SK-N-SH (cell line): ENCODE measurements at regions not wholly inside any gene's neighbourhood (a gene's known extent, or its start where the extent isn't known, plus 50 kb on each side); places are given as distances from the start of the nearest gene placed in this dataset.

Source experiments
- CHD2 ChIP-seq: fragments of 150-350 bp; IDR thresholded peaks from 2 replicates; pipeline ENCODE4 v1.6.1; 2018; ENCODE audit warnings: low read length; ENCODE audit not compliant: partially characterized antibody
- EP300 ChIP-seq, 2 experiments: IDR thresholded peaks; 2 replicates each; pipeline versions ENCODE4 v1.4.0 to v1.6.1; 2012; ENCODE audit warnings: borderline replicate concordance in 1 of 2, low read depth in 1 of 2, low read length in 1 of 2
- GABPA ChIP-seq: IDR thresholded peaks from 2 replicates; pipeline ENCODE4 v1.4.0; 2012; ENCODE audit warnings: low read depth, mild to moderate bottlenecking
- MAX ChIP-seq: IDR thresholded peaks from 2 replicates; pipeline ENCODE4 v1.4.0; 2012; ENCODE audit warnings: low read depth
- MXI1 ChIP-seq: IDR thresholded peaks from 2 replicates; pipeline ENCODE4 v1.6.1; 2012; ENCODE audit warnings: mild to moderate bottlenecking, low read depth, low read length, improper control_type of control experiment
- NRF1 ChIP-seq: IDR thresholded peaks from 2 replicates; pipeline ENCODE4 v1.6.1; 2012; ENCODE audit warnings: low read depth, mild to moderate bottlenecking, low read length
- RAD21 ChIP-seq: IDR thresholded peaks from 2 replicates; pipeline ENCODE4 v1.6.1; 2012; ENCODE audit warnings: mild to moderate bottlenecking, low read length
- RCOR1 ChIP-seq: fragments of 150-350 bp; IDR thresholded peaks from 2 replicates; pipeline ENCODE4 v1.6.1; 2017; ENCODE audit warnings: antibody characterized with exemption, low read length
- SMC3 ChIP-seq: IDR thresholded peaks from 2 replicates; pipeline ENCODE4 v1.6.1; 2012; ENCODE audit warnings: low read depth, low read length, improper control_type of control experiment
- TAF1 ChIP-seq: IDR thresholded peaks from 2 replicates; pipeline ENCODE4 v1.6.1; 2012; ENCODE audit warnings: low read depth, mild to moderate bottlenecking, low read length, moderate library complexity, borderline replicate concordance
- USF2 ChIP-seq: fragments of 150-350 bp; IDR thresholded peaks from 2 replicates; pipeline ENCODE4 v1.6.1; 2017; ENCODE audit warnings: antibody characterized with exemption, low read length, low read depth, borderline replicate concordance
- TF ChIP-seq, protein P1 (sequence below): fragments of 200-600 bp; sonication (generic); IDR thresholded peaks from 2 replicates; pipeline ENCODE4 v1.6.1; 2017; ENCODE audit warnings: antibody characterized with exemption, mild to moderate bottlenecking, moderate library complexity

DNA sequence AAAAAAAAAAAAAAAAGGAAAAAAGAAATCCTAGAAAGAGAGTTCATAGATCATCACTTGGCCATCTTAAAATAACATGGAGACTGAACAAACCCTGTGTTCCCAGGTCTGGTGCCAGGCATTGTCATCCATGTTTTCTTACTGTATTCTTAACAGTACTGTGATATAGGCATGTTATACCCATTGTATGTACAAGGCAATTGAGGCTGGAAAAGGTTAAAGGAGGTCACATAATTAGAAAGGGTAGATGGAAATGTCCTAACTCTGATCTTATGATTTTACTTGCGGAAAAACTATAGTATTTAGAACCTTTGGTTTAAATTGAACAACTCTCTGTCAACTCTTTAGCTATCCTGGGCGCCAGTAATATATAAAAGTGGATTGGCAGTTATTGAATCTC is 478.2 kb upstream of the RGS6 start:
- no peak for TF ChIP-seq MXI1
- TF ChIP-seq NRF1: no peak
- TF ChIP-seq EP300 (IDR thresholded peaks at IDR 0.05; ENCODE audit: borderline replicate concordance in 1 of 2, low read depth in 1 of 2, low read length in 1 of 2): no peak
- TF ChIP-seq, protein P1, sequence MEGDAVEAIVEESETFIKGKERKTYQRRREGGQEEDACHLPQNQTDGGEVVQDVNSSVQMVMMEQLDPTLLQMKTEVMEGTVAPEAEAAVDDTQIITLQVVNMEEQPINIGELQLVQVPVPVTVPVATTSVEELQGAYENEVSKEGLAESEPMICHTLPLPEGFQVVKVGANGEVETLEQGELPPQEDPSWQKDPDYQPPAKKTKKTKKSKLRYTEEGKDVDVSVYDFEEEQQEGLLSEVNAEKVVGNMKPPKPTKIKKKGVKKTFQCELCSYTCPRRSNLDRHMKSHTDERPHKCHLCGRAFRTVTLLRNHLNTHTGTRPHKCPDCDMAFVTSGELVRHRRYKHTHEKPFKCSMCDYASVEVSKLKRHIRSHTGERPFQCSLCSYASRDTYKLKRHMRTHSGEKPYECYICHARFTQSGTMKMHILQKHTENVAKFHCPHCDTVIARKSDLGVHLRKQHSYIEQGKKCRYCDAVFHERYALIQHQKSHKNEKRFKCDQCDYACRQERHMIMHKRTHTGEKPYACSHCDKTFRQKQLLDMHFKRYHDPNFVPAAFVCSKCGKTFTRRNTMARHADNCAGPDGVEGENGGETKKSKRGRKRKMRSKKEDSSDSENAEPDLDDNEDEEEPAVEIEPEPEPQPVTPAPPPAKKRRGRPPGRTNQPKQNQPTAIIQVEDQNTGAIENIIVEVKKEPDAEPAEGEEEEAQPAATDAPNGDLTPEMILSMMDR: no peak
- no peak for TF ChIP-seq RCOR1
- TF ChIP-seq GABPA: no peak
- no peak for TF ChIP-seq MAX
- no peak for TF ChIP-seq USF2
- no peak for TF ChIP-seq SMC3
- TF ChIP-seq RAD21: no peak
- no peak for TF ChIP-seq CHD2
- TF ChIP-seq TAF1: no peak
